ENCODE measurements at regions not wholly inside any gene's neighbourhood (a gene's known extent, or its start where the extent isn't known, plus 50 kb on each side); places are given as distances from the start of the nearest gene placed in this dataset.

GRCh38 chr5:123294544-123294943 lies 128.7 kb downstream of the CEP120 start:
- no peaks in the 10 kb centered on the region for H3K36me3 ChIP-seq
- H3K27me3 ChIP-seq, result no peaks in the 10 kb centered on the region
- TF ChIP-seq CTCF (IDR thresholded peaks at IDR 0.05), result no peak
- no peak overlapping the region for H3K4me3 ChIP-seq
- no peaks in the 10 kb centered on the region for H3K9me3 ChIP-seq
- H3K27ac ChIP-seq, result no peak overlapping the region
- FAIRE-seq (no peak), DNase-seq (no peak), ATAC-seq (no peak)
- intact Hi-C loops (cut with DNase I), result no loop called here
- no peaks in the 10 kb centered on the region for H3K4me1 ChIP-seq
- 67 to 69% methylated on average over 1 of the region's 1 CpG for WGBS, 2 donors

- no peaks in the 10 kb centered on the region for H3K9me3 ChIP-seq
- FAIRE-seq, result no peak
- no peak for ATAC-seq
- H3K27me3 ChIP-seq, result peaks cover 0 to 12% (median 0%) of the 10 kb centered on the region in 4 donors
- H3K4me1 ChIP-seq, result no peaks in the 10 kb centered on the region
- H3K27ac ChIP-seq, result no peak overlapping the region
- no peak overlapping the region for H3K4me3 ChIP-seq
- DNase-seq, result no peak
- TF ChIP-seq CTCF (IDR thresholded peaks at IDR 0.05), result no peak
- H3K36me3 ChIP-seq, result no peaks in the 10 kb centered on the region
- intact Hi-C loops (cut with DNase I), result no loop called here
Observed at GRCh38 chr5:123289210-123289609, 134.0 kb downstream of the CEP120 start.

- no peaks in the 10 kb centered on the region for H3K36me3 ChIP-seq
- no peaks in the 10 kb centered on the region for H3K9me3 ChIP-seq
- ATAC-seq (no peak), FAIRE-seq (peak; percentile 72), DNase-seq (no peak)
- no peak overlapping the region for H3K4me3 ChIP-seq
- H3K27me3 ChIP-seq, result peaks cover 0 to 22% (median 0%) of the 10 kb centered on the region in 4 donors
- intact Hi-C loops (cut with DNase I), result no loop called here
- H3K4me1 ChIP-seq, result no peaks in the 10 kb centered on the region
- TF ChIP-seq CTCF (IDR thresholded peaks at IDR 0.05), result no peak
- no peak overlapping the region for H3K27ac ChIP-seq
Observed at GRCh38 chr5:123287881-123288280, 135.3 kb downstream of the CEP120 start.

GRCh38 chr5:123286891-123287290 lies 136.3 kb downstream of the CEP120 start:
- intact Hi-C loops (cut with DNase I), result no loop called here
- DNase-seq, result no peak
- Histone ChIP-seq H3K4me3 (no peak overlapping the region), H3K27me3 (peaks cover 0 to 22% (median under 1%) of the 10 kb centered on the region in 4 donors), H3K4me1 (no peaks in the 10 kb centered on the region), H3K9me3 (no peaks in the 10 kb centered on the region), H3K36me3 (no peaks in the 10 kb centered on the region), H3K27ac (no peak overlapping the region)
- ATAC-seq, result no peak
- WGBS, 2 donors, result 69 to 76% methylated on average over 2 of the region's 2 CpGs
- no peak for TF ChIP-seq CTCF (IDR thresholded peaks at IDR 0.05)
- FAIRE-seq, result no peak

GRCh38 chr5:123285122-123286023 lies 137.8 kb downstream of the CEP120 start:
- H3K9me3 ChIP-seq, result no peaks in the 10 kb centered on the region
- WGBS, 2 donors, result 5% methylated on average over 26 to 30 of the region's 34 CpGs
- no peaks in the 10 kb centered on the region for H3K4me1 ChIP-seq
- H3K36me3 ChIP-seq, result no peaks in the 10 kb centered on the region
- H3K27me3 ChIP-seq, result peaks cover 0 to 22% (median 4%) of the 10 kb centered on the region in 4 donors
- no peak overlapping the region for H3K4me3 ChIP-seq
- peak in 1 of 4 donors; percentile 21 for ATAC-seq
- TF ChIP-seq CTCF (IDR thresholded peaks at IDR 0.05), result no peak
- intact Hi-C loops (cut with DNase I), result no loop called here
- FAIRE-seq, result no peak
- H3K27ac ChIP-seq, result no peak overlapping the region
- peak in 1 of 6 donors; percentile 44 for DNase-seq

Data from pancreas (tissue), 10 donors.